DND-41 (cell line): ENCODE measurements at regions not wholly inside any gene's neighbourhood (a gene's known extent, or its start where the extent isn't known, plus 50 kb on each side); places are given as distances from the start of the nearest gene placed in this dataset.

Experiments used
- CTCF ChIP-seq: IDR thresholded peaks from 2 replicates; pipeline ENCODE4 v1.5.1; 2012; ENCODE audit warnings: borderline replicate concordance, low read length, moderate library complexity, mild to moderate bottlenecking; ENCODE audit not compliant: poor library complexity, severe bottlenecking; ENCODE audit errors: extremely low read depth
- EZH2 ChIP-seq: IDR thresholded peaks from 3 replicates; pipeline ENCODE4 v1.6.1; 2012; ENCODE audit warnings: borderline replicate concordance, low read depth, mild to moderate bottlenecking, moderate library complexity, low read length, inconsistent platforms; ENCODE audit not compliant: severe bottlenecking

- TF ChIP-seq CTCF (no peak), EZH2 (no peak)
Measured at GRCh38 chr2:19507137-19507536, 148.7 kb upstream of the OSR1 start.
